ENCODE measurements at regions not wholly inside any gene's neighbourhood (a gene's known extent, or its start where the extent isn't known, plus 50 kb on each side); places are given as distances from the start of the nearest gene placed in this dataset.
"Not testable (repeated sequence)": the region's sequence is repeated elsewhere in the genome, so short reads cannot be mapped to it uniquely, and the experiment has no call there.

GRCh38 chr5:135155616-135156214 is 121.7 kb upstream of the PITX1 start:
- DNase-seq = no peak

DNA sequence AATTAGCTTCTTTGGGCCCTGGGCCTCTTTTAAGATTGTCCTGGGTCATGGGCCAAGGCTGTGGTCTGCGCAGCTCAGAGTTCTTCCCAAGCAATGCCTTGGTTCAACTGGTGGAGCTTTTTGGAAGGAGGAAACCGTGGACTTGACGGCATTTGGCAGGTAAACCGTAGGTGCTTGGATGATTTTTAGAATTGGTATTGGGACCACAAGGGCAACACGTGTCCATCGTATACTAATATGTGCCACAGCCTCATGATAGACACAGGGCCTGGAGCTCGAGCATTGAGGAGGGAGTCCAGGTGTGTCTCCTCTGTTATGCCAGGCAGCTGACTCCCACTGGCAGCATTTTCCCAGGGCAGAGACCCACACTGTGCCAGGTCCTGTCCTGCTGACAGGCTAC is 120.9 kb upstream of the PITX1 start:
- no peak for DNase-seq

GRCh38 chr5:135154197-135154596 is 120.2 kb upstream of the PITX1 start:
- no peak for DNase-seq

- DNase-seq = no peak
These were observed 119.6 kb upstream of the PITX1 start for GRCh38 chr5:135153661-135154060.

DNA sequence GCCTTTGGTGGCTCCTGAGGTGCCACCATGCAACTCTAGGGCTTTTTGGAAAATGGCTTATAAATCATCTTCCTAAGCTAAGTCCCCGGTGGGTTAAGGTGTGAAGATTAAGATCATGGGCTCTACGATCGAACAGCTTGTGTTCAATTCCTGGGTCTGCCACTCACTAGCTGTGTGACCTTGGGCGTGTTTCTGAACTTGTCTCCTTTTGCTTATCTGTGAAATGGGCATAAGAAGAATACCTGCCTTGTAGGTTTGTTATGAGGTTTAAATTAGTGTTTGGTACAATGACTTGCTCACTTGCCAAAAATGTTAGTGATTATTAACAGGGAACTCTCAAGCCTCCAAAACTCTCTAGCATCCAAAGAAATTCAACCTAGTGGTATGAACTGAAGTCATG is 119.2 kb upstream of the PITX1 start:
- DNase-seq = no peak

- not testable (repeated sequence) for DNase-seq
These were observed 117.6 kb upstream of the PITX1 start for GRCh38 chr5:135151660-135152059.

GRCh38 chr5:135151256-135151655 is 117.2 kb upstream of the PITX1 start:
- no peak for DNase-seq

GRCh38 chr5:135150767-135151166 is 116.7 kb upstream of the PITX1 start:
- DNase-seq = no peak

GRCh38 chr5:135149956-135150723 is 116.1 kb upstream of the PITX1 start:
- no peak for DNase-seq

GRCh38 chr5:135149229-135149955 is 115.4 kb upstream of the PITX1 start:
- DNase-seq = no peak

DNA sequence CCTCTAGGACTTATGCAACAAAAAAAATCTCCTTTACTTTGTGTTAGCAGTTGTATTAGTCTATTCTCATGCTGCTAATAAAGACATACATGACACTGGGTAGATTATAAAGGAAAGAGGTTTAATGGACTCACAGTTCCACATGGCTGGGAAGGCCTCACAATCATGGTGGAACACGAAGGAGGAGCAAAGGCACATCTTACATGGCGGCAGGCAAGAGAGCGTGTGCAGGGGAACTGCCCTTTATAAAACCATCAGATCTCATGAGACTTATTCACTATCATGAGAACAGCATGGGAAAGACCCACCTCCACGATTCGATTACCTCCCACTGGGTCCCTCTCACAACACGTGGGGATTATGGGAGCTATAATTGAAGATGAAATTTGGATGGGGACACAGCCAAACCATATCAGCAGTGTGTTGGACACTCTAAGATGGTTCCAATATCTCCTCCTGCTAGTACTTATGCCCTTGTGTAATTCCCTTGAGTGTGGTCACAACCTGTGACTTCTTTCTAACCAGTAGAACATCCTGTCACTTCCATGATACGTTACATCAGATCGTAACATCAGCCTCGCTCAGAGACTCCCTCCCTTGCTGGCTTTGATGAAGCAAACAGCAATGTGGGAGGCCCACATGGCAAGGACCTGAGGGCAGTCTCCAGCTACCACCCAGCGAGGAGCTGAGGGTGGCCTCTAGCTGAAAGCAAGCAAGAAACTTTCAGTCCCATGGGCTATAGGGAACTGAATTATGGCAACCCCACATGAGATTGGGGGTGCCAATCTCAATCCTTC is 113.5 kb upstream of the PITX1 start:
- no peak for DNase-seq

- no peak for DNase-seq
These were observed 112.0 kb upstream of the PITX1 start for GRCh38 chr5:135145985-135146384.

DNA sequence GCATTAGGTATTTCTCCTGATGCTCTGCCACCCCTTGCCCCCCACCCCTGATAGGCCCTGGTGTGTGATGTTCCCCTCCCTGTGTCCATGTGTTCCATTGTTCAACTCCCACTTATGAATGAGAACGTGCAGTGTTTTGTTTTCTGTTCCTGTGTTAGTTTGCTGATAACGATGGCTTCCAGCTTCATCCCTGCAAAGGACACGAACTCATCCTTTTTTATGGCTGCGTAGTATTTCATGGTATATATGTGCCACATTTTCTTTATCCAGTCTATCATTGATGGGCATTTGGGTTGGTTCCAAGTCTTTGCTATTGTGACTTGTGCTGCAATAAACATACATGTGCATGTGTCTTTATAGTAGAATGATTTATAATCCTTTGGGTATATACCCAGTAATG is 109.7 kb upstream of the PITX1 start:
- DNase-seq = not testable (repeated sequence)

GRCh38 chr5:135141303-135142268 is 107.6 kb upstream of the PITX1 start:
- DNase-seq = no peak

DNA sequence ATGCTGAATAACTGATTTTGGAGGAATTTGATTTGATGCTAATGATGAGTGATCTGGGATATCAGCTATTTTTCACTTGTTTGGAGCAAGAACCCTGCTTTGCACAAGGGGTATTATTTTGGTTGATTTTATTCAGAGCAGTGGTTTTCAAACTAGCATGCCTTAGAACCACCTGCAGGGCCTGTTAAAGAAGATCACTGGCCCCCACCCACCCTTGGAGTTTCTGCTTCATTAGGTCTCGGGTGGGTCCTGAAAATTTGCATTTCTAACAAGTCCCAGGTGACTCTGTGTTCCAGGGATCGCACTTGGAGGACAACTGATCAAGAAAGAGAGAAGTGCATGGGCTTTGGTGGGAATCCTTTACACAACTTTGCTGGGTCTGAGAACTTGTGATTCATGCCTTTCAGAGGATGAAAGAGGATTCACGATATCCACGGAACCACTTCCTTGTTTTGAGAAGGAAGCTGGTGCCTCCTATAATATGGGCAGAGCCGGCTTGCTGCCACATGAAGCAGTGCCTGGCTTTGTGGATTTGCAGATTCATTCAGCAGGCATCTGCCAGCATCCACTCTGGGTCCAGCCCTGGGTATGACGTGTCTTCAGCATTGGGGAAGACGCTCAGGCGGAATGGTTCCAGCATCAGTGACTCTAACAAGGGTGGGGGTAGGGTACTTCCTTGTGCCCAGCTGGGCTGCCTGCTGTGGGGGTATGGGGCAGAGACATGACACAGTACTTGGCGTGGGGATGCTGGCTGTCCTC is 106.6 kb upstream of the PITX1 start:
- DNase-seq = no peak

DNA sequence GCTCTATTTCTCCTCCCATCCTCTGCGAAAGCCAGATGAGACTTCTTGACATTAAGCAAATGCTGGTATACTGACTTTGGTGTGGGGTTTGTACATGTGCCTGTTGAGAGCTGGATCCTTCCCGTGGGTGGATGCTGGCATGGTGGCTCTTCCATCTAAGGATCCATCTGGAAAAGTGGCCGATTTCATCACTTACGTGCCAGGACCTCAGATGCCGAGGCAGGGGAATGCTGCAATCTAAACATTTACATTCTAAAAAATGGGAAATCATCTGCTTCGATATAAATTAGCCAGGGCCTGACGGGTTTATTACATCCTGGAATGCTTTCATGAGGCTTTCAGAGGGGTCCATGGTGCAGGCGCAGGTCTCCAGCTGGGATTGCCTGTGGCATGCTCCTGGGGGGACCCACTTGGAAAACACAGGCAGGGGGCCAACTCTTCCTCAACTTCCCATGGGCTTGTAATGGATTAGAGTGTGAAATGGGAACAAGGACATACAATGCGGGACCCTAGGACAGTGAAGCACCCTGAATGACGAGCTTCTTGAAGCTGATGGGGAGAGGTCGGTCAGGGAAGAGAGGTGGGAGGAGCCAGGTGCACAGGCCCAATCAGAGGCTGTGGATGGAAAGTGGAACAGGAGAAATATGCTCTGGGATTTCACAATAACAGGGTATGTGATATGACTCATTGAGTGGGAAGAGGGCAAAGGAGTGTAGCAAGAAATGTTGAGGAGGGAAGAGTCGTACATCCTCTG is 105.5 kb upstream of the PITX1 start:
- DNase-seq = peak in 1 of 2 donors; percentile 9

GRCh38 chr5:135138116-135138850 is 104.3 kb upstream of the PITX1 start:
- DNase-seq = no peak

DNA sequence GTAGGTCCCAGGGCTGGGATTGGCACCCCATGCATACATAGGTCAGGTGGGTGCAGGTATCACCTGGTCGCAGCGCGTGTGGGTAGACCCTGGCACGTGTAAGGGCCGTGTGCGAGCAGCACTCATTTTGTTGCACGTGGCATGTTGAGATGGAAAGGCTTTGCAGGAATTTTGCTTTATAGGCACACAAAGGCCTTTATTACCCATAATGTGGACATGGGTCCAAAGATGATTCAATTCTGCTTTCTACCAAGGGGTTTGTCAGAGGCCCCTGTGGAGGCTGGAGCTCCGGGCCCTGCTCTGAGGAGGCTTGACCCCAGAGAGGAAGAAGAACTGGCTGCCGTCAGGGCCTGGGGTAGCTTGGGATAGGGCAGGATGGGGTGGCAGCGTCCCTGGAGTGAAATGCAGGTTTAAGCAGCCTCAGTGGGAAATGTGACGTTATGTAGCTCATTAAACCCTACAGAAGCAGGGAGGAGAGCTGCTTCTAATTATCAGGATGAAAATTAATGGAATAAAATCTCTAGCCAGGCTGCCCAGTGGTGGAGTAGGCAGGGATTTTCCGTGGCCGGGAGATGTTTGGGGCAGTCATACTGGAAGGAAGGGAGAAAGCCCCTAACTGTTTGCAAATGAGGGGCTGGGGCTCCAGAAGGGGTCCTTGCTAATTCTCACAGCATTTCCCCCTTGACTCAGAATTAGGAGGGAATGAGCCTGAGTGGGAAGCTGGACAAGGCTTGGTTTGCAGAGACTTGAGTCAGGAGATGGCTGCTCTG is 103.3 kb upstream of the PITX1 start:
- DNase-seq = no peak

GRCh38 chr5:135136546-135136945 is 102.5 kb upstream of the PITX1 start:
- DNase-seq = no peak
